ENCODE measurements at regions not wholly inside any gene's neighbourhood (a gene's known extent, or its start where the extent isn't known, plus 50 kb on each side); places are given as distances from the start of the nearest gene placed in this dataset.

DNA sequence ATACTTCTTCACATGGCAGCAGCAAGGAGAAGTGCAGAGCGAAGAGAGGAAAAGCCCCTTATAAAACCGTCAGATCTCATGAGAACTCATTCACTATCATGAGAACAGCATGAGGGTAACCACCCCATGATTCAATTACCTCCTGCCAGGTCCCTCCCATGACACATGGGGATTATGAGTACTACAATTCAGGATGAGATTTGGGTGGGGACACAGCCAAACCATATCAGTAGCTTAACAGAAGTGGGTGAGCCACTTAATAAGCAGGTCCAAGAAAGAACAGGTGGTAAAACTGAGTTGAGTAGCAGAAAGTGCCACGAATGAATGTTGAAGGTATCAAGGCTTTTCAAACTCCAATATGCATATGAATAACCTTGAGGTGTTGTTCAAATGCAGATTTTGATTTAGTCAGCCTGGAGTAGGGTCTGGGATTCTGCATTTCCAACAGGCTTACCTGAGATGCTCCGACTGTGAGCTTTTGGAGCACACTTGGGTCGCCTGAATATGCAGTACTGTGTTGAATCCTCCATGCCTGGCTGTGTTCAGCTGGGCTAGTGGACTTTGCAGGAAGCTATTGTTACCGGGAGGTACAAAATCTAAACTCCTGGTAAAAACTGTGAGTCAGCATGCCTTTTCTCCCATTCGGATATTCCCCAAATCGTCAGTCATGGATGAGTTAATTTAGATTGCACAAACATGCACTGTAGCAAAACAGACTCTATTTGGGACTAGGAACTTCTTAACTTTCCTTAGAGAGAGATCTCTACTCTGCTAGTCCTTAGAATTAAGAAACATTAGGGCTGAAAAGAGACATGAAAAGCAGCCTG lies 69.0 kb upstream of the PRKCQ start:
- no peak for DNase-seq (ENCODE audit: low read depth, low spot score)

DNA sequence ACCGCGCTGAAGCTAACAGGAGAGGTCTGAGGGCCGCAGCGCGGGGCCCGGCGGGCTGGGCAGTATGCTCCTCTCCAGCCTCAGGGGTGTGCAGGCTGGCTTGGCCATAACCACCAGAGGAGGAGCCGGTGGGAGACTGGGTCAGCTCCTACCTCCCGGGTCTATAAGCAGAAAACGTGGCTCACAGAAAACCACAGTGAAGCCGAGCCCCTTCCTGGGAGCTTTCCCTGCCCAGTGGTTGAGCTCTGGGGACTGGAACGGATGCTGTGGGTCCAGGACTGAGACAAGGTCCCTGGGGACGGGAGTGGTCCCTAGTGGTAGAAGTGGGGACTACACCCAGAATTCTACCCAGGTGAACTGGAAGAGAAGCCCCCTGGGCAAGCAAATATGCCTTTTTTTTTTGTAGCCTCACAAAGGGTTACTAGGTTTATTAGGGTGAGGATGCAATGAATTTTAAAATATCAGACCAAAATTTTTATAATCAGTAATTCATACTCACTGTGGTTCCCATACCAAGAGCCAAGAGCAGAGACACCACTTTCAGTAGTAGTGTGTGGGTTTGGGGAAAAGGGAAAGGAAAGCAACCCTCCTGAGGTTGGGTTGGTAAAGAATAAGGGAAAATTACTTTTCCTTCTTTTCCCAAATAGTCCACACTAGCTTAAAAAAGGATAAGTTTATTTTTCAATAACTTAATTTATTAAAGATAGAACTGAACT lies 67.9 kb upstream of the PRKCQ start:
- no peak for DNase-seq (ENCODE audit: low read depth, low spot score)

DNA sequence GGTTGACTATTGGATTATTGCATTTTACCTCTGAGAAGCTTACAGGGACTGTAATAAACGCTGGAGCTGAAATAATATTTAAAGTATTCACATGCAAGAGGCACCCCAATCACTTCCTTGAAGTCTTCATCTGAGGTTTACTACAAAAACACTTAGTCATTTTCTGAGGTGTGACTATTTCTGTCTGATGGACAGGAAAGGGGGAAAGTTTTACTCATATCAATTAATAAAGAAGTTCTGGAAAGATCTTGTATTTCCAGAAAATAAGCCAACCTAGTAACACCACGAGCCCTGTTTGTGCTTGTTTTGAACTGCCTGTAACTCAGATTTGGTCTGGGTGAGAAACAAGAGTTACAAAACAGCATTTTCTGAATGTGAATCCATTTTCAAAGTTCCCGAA lies 63.9 kb upstream of the PRKCQ start:
- DNase-seq (ENCODE audit: low read depth, low spot score): no peak

DNA sequence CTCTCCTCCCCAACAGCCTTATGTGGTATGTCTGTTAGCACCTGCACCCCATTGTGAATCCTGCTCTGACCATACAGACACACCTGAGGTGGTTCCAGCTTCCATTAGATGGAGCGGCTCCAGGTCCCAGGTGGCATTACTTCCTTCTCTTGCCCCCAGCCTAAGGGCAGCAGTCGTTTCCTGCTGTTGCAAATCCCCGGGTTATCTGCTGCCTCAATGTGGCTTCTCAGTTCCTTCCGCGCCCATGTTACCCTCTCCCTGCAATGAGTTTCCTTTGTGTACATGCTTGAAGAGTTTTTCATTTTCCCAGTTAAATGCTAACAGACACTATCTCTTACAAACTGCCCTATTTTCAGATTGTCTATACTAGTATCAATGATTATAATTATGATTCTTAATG lies 62.8 kb upstream of the PRKCQ start:
- no peak for DNase-seq (ENCODE audit: low read depth, low spot score)

DNA sequence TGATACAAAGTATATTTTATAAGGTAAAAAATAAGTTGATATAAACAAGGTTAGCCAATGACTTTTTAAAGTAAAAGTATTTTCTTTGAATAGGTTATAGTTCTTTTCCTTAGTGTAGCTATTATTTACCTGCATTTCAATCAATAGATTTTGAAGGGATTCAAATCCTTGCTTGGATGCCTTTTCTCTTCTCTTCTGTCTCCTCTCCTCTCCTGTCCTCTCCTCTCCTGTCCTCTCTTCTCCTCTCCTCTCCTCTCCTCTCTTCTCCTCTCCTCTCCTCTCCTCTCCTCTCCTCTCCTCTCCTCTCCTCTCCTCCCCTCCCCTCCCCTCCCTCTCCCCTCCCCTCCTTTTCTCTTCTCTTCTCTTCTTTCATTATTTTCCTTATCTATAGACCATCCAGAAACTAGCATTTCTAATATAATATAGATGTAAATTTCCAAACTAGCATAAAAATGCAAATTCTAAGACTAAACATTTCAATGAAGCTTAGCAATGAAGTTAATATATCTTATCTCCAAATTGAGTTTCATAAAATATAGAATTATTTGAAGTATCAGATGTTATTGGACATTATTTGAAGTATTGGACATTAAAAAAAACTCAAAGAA lies 60.5 kb upstream of the PRKCQ start:
- no peak for DNase-seq (ENCODE audit: low read depth, low spot score)

DNA sequence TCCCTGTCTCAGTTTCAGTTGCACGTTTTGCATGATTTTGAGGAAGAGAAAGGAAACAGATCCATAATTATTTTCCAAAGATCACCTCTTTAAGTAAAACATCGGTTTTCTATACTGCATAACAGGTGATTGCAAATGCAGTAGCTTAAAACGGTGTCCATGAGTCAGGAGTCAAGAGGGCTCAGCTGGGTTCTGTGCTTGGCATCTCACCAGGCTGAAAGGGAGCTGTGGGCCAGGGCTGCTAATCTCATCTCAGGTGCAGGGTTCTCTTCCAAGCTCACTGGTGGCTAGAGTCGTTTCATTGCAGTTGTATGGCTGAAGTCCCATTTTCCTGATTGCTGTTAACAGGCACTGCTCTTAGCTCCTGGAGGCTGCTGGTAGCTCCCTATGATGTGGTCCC lies 57.0 kb upstream of the PRKCQ start:
- no peak for DNase-seq (ENCODE audit: low read depth, low spot score)

DNA sequence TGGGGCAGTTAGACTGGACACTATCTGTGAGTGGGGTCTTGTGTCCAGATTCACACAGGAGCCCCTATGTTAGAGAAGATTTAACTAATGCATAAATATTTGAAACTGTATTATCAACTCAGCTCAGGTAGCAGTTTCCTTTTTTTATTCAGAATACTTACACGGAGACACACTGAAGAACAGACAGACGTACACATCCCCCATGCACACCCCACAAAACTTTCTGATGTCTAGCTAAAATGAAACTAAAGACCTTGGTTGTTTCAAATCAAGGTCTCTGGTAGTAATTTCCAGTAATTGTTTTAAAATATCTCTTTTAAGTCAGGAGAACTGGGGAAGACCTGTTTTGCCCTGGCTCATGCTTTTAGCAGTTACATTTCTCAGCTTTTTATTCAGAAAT lies 55.7 kb upstream of the PRKCQ start:
- DNase-seq (ENCODE audit: low read depth, low spot score): no peak

All from pulmonary artery endothelial cell (primary cell).